Esophagus squamous epithelium (tissue), 4 donors: ENCODE measurements at regions not wholly inside any gene's neighbourhood (a gene's known extent, or its start where the extent isn't known, plus 50 kb on each side); places are given as distances from the start of the nearest gene placed in this dataset.

ENCODE experiments used
- POLR2A ChIP-seq, 4 donors: fragments of 450-650 bp; IDR thresholded peaks; one replicate each; pipeline ENCODE4 v1.6.1; 2017; ENCODE audit warnings: antibody characterized with exemption in 4 of 4, mild to moderate bottlenecking in 4 of 4, moderate library complexity in 3 of 4
- TF ChIP-seq, protein P1 (sequence below), 6 experiments: fragments of 450-650 bp in 4 of 6; fragments of 200-600 bp in 2 of 6; sonication (generic) in 2 of 6; IDR thresholded peaks; one replicate each; pipeline ENCODE4 v1.5.1; 2016 to 2019; ENCODE audit warnings: antibody characterized with exemption in 6 of 6, mild to moderate bottlenecking in 4 of 6, moderate library complexity in 4 of 6

DNA sequence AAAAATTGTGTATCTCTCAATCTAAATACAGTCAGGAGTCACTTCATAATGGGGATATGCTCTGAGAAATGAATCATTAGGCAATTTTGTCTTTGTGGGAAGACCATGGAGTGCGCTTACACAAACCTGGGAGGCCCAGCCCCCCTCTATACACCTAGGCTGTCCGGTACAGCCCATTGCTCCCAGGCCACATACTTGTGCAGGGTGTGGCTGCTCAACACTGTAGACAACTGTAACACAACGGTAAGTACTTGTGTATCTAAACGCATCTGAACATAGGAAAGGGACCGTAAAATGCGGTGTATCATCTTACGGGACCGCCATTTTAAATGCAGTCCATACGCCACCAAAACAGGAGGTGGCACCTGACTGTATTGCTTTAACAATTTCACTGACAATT lies 58.0 kb upstream of the FRMD1 start:
- TF ChIP-seq, protein P1, sequence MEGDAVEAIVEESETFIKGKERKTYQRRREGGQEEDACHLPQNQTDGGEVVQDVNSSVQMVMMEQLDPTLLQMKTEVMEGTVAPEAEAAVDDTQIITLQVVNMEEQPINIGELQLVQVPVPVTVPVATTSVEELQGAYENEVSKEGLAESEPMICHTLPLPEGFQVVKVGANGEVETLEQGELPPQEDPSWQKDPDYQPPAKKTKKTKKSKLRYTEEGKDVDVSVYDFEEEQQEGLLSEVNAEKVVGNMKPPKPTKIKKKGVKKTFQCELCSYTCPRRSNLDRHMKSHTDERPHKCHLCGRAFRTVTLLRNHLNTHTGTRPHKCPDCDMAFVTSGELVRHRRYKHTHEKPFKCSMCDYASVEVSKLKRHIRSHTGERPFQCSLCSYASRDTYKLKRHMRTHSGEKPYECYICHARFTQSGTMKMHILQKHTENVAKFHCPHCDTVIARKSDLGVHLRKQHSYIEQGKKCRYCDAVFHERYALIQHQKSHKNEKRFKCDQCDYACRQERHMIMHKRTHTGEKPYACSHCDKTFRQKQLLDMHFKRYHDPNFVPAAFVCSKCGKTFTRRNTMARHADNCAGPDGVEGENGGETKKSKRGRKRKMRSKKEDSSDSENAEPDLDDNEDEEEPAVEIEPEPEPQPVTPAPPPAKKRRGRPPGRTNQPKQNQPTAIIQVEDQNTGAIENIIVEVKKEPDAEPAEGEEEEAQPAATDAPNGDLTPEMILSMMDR (IDR thresholded peaks at IDR 0.05): no peak
- TF ChIP-seq POLR2A (IDR thresholded peaks at IDR 0.05): no peak
